NCI-H2171 treated with DMSO at 0.1 percent for 48 hours (cell line): ENCODE measurements at regions not wholly inside any gene's neighbourhood (a gene's known extent, or its start where the extent isn't known, plus 50 kb on each side); places are given as distances from the start of the nearest gene placed in this dataset.
"Not testable (repeated sequence)": the region's sequence is repeated elsewhere in the genome, so short reads cannot be mapped to it uniquely, and the experiment has no call there.

Experiments
- DNase-seq: peaks from one replicate; lab custom pipeline; 2025; lab: John Stamatoyannopoulos, UW

DNA sequence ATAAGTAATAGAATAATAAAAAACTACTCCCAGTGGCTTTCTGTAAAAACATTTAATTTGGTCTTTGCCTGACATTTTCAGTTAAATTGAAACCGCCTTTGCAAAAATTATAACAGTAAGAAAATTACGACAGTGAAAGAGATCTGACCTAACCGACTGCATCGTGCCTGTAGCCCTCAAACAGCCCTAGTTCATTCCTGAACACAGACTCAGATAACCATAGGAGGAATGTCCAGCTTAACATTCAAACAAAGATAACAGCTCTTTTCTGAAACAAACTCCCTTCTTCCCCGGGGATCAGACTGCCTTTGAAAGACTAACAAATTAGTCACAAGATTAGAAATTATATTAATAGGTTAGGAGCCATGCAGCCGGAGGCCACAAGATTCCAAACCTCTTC lies 252.5 kb upstream of the USP9Y start:
- DNase-seq = not testable (repeated sequence)

DNA sequence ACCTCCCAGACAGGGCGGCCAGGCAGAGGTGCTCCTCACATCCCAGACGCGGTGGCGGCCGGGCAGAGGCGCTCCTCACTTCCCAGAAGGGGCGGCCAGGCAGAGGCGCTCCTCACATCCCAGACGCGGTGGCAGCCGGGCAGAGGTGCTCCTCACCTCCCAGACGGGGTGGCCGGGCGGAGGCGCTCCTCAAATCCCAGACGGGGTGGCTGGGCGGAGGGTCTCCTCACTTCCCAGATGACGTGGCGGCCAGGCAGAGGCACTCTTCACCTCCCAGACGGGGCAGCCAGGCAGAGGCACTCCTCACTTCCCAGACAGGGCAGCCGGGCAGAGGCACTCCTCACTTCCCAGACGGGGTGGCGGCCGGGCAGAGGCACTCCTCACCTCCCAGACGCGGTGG lies 247.7 kb upstream of the USP9Y start:
- not testable (repeated sequence) for DNase-seq

DNA sequence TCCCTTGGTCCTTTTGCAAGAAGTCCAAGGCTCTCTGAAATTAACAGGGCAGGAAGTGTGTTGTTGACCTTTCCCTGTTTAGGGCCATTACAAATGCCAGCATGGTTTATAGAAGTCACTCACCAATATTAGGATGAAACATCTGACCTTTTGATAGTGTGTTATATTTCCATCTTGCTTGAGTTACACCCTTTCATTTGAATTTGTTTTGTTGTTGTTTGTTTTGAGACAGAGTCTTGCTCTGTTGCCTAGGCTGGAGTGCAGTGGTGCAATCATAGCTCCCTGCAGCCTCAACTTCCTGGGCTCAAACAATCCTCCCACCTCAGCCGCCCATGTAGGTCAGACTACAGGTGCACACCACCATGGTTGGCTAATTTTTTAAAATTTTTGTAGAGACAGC lies 241.1 kb upstream of the USP9Y start:
- DNase-seq = no peak

DNA sequence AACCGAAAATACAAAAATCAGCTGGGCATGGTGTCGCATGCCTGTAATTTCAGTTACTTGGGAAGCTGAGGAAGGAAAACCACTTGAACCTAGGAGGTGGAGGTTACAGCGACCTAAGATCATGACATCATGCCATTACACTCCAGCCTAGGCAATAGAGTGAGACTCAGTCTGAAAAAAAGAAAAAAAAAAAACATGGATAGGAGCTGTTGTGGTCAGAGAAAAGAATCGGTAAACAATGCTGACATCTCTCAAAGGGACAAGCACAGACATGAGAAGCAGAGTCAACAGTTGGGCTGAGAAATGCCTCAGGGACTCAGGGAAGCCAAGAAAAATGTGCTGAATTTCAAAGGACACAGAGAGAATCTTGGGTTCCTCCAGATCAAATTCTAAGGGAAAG lies 236.9 kb upstream of the USP9Y start:
- DNase-seq = no peak

DNA sequence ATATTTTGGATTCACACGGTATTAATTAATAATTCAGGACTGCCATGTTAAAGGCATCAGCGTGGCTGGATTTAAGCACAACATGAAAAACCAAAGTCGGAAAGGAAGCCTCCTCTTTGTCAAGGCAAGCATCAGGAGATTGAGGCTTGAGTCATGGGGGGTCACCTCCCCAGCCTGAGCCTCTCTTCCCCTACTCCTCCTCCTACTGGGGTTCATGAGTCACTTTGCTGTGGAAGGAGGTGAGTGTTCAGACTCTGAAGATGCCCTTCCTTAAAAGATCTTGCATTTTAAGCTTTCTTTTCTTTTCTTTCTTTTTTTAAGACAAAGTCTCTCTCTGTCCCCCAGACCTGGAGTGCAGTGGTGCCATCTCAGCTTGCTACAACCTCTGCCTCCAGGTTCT lies 235.3 kb upstream of the USP9Y start:
- DNase-seq = no peak

DNA sequence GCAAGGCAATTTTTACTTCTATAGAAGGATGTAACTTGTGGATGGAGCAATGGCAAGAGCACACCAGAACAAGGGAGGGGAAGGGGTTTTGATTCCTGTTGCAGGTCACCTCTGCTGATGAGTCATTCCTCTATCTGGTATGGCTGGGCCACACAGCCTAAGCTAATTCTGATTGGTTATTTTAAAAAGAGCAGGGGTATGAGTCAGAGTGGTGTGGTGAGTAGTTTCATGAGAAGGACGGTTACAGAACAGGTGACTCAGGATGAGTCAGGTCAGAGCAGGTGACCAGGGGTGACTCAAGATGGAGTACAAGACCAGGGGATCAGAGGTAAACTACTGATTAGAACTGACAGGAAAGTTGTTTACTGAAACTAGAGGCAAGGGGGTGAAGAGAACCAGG lies 231.9 kb upstream of the USP9Y start:
- no peak for DNase-seq

DNA sequence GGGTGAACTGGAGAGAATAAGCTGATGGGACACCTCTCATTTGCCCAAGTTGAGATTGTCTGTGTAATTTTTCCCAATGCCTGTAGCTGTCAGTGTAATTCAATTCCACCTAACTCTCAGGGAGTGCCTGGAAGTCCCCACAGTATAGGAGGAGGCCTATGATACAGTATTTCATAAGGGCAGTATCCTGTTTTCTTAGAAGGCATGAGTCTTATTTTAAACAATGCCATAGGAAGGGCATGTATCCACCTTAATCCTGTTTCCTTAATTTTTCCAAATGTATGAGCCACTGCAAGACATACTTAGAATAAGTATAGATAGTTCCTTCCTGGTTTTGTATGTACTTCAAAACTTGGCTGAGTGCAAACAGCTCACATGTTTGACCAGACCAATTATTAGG lies 226.6 kb upstream of the USP9Y start:
- no peak for DNase-seq

DNA sequence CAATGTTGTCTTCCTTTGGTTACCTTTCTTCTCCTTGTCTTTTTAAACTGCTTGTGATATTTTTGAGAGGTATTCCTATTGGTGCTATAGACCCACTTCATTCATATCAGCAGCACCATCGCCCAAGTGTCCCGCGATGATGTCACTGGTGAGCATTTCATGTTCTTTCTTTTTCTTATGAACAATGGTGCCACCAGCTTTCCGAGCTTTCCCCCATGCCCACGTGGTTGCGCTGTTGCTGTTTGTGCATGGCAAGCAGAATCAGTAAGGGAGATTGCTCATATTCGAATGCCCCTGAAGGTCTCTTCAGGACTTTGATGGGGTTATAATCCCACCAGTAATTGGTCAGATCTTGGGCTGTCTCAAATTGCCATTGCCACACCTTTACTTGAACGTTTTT lies 221.6 kb upstream of the USP9Y start:
- DNase-seq = peak; percentile 36

DNA sequence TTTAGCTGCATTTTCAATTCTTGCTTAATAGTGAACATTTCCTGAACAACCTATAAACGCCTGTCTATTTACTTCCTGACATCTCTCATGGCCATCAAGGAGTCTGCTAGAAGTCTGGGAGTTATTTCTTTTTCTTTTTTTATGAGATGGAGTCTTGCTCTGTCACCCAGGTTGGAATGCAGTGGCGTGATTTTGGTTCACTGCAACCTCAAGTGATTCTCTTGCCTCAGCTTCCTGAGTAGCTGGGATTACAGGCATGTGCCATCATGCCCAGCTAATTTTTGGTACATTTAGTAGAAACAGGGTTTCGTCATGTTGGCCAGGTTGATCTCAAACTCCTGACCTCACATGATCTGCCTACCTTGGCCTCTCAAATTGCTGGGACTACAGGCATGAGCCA lies 217.6 kb upstream of the USP9Y start:
- peak; percentile 6 for DNase-seq

DNA sequence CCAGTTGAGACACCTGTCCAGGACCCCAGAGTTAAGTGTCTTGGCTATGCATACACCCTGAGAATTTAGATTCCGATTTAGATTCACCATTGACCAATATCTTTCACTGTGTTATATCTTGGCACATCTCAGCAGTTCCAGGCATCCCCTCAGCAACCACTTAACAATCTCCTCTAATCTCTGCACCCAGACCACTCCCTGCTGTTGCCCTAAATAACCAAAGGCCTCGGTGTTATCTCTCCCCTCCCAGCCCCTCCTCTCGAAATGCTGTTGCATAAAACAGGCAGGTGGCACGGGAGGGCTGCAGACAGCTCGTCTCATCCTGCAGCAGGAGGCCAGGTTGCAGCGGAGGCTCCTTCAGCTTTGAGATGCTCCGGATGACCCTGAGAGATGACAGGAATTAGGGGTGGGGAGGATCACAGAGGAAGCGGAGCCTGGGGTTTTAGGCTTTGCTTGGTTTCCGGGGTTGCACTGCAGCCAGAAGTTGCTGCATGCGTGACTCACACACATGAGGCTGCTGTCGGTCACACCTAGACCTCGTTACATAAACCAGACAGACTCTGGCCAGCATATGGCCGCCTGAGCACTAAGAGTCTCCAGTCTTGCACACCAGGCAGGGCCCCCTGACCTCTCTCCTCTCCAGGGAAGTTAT lies 210.3 kb upstream of the USP9Y start:
- peak; percentile 14 for DNase-seq

DNA sequence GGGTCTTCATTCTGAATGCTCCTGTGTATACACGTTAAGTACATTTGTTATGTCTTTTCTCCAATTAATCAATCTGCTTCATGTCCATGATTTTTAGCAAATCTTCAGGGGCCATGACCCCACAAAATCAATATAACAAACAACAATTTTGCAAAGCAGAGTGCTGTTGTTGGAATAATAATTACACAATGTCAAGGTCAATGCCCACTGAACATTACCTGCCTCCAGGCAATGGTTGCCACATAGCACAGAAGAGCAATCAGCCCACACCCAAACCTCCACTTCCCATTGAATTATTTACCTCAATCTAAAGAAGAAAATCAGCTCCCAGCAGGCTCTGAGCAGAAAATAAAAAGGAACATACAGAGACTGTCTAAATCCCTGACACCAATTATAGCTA lies 208.8 kb upstream of the USP9Y start:
- no peak for DNase-seq

DNA sequence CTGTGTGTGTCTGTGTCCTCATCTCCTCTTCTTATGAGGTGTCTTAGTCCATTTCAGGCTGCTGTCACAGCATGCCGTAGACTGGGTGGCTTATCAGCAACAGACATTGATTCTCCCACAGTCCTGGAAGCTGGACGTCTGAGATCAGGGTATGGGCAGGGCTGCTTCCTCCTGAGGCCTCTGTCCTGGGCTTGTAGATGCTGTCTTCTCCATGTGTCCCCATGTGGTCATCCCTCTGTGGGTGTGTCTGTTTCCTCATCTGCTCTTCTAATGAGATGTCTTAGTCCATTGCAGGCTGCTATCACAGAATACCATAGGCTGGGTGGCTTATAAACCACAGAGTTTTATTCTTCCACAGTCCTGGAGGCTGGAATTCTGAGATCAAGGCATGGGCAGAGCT lies 205.0 kb upstream of the USP9Y start:
- DNase-seq = no peak

DNA sequence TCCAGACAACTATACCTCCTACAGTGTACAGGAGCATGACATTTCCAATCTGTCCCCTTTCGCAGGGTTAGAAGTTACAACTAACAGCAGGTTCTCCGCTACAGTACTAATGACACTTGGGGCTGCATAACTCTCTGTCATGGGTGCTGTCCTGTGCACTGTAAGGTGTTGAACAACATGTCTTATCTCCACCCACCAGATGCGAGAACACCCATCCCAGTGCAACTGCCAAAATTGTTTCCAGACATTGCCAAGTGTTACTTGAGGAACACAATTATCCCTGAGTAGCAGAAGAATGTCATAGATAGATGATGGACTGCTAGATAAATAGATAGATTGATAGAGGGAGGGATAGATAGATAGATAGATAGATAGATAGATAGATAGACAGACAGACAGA lies 200.9 kb upstream of the USP9Y start:
- no peak for DNase-seq

DNA sequence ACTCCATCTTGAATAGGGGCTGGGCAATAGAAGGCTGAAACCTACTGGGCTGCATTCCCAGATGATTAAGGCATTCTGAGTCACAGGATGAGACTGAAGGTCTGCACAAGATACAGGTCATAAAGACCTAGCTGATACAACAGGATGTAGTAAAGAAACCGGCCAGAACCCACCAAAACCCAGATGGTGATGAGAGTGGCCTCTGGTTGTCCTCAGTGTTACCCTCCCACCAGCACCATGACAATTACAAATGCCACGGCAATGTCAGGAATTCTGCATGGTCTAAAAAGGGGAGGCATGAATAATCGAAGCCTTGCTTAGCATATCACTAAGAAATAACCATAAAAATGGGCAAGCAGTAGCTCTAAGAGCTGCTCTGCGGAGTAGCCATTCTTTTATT lies 197.0 kb upstream of the USP9Y start:
- DNase-seq = not testable (repeated sequence)

DNA sequence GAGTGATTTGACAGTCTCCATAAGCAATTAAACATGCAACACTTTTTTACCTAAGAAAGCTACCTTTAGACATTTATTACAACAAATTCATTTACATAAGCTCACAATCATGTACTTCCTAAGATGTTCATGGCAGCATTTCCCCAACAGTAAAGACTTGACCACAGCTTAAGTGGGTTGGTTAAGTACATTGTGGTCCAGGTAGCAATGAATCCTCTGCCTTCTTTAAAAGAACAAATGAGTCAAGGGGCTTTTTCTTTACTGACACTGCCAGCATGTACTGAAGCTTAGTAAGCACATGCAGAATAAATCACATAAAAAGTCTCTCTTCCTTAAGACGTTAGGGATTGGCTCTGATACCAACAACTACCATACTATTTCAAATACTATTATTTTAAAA lies 183.7 kb upstream of the USP9Y start:
- DNase-seq = no peak

DNA sequence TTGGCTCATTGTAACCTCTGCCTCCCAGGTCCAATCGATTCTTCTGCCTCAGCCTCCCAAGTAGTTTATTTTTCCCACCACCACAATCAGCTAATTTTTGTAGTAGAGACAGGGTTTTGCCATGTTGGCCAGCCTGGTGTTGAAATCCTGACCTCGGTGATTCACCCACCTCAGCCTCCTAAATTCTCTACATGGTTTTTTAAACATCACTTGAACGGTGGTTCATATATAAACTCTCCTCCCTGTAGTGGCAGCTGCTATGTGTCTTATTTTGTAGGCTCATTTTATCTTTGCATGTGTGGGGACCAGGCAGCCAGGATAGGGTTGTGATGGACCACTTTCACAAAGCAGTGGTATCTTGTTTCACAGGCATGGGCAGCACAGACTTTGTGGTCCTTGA lies 175.8 kb upstream of the USP9Y start:
- no peak for DNase-seq

DNA sequence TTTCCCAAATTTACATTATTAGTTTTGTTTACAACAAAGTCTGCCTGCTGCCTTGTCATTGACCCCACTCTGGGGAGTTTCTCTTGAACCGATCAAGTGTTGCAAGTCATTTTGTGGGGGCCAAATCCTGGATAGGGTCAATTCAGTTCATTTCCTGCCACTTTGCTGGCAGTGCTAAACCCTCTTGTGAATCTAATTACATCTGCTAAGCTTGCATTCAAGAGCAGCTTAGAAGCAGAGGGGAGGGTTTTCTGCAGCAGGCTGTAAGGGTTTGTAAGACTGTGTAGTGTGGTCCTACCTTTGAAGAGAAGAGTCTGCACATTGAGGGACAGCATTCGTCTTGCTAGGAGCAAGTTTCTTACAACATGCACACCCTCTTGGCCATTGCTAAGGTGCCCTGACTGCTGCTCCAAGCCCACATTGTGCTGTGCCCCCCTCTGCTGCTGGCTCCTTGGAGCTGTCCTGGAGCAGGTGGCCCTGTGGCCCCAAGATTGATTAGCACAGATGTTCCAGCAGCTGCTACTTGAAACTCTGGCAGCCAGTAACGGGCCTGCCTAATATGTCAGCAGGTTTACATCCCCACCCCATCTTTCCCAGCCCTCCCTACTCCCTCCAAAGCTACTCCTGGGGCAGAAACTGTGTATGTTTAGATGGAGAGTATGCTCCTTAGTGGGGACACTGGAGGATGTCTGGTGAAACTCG lies 174.5 kb upstream of the USP9Y start:
- peak; percentile 88 for DNase-seq

DNA sequence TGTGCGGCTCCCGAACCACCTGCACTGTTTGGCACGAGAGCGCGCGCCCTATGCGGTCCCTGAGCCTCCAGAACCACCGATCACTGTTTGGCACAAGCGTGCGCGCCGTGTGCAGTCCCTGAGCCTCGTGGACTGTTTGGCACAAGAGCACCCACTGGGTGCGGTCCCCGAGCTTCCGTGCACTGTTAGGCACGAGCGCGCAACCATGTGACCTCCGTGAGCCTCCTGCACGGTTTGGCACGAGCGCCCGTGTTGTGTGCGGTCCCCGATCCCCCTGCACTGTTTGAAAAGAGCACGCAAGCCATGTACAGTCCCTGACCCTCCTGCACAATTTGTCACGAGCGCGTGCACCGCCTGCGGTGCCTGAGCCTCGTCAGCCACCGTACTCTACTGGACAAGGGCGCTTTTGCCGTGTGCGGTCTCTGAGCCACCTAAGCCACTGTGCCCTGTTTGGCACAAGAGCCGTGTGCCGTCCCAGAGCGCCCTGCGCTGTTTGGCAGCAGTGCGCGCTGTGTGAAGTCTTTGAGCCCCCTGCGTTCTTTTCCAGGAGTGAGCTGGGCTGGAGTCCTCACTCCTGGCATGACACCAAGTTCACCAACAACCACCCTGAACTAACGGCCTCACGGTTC lies 163.7 kb upstream of the USP9Y start:
- peak; percentile 21 for DNase-seq

DNA sequence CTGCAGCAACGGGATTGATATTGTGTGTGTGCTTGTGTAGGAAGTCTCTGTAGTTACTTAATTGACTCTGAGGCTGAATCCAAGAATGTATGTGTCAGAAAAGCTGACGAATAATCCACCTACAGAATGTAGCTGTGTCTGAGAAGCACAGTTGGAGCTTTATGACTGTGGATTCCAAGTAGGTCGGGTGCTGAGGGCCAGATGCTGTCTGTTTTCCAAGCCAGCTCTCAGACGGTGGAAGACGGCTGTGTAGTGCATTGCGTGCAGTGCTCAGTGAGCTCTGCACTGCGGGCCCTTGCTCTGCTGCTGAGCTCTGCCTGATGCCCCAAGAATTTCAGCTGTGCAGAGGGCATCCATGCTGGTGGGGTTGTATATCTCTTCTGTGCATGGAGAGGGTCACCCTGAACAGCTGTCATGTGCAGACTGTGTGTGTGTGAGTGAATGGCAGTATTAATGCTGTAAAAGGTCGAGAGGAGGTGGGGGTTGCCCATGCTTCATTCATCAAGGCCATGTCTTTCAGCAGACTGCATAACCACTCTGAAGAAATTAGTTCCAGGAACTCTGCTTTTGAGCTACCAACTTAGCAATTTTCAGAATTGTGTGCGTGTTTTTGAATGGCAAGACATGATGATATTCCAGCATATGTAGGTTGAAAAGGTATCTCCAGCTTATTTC lies 154.1 kb upstream of the USP9Y start:
- peak; percentile 42 for DNase-seq

DNA sequence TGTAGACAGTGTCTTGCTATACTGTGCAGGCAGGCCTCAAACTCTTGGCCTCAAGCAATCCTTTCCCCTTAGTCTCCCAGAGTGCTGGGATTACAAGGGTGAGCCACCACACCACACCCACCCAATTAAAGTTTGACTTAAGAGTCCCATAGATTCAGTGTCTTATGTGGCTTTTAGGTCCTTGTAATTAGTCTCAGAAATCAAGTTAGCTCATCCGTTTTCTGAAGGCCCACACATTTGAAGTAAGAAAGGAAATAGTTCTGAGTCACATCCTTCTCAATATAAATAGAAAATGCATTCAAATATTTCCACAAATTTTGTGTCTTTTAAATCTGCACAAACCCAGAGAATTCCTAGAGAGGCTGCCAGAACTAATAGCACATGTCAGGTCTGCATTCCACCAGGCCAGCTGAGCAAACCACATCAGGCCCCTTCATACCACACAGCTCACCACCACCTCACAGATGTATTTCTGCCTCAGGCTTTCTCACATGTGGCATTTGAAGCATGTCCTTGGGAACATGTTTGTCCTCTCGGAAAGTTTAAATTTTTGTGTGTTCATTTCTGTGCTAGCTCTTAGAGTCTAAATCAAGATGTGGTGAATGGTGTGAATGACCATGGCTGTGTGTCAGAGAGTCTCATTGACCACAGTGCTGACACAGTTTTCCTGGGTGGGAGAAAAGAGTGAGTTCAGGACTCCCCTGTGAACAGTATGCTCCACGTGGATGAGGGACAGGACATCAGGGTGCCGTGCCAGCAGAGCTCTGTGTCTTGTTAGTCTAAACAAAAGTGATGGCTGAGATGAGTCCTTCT lies 148.4 kb upstream of the USP9Y start:
- DNase-seq = no peak

DNA sequence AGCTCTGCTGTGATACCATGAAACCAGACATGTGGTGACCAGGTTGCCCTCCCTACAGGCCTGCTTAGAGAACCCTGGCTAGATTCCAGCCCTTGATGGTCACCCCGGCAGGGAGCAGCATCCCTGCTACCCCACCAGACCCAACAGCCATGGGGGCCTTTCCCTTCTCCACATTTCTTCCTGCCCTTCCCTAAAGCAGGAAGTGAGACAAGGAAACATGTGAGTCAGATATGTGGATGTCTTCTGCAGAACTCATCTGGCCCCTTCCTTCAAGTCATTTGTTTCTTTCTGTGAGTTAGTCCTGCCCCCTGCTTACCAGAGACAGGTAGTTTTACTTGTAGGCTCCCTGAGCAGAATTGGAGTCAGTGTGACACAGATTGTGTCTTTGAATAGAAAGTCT lies 147.1 kb upstream of the USP9Y start:
- no peak for DNase-seq

DNA sequence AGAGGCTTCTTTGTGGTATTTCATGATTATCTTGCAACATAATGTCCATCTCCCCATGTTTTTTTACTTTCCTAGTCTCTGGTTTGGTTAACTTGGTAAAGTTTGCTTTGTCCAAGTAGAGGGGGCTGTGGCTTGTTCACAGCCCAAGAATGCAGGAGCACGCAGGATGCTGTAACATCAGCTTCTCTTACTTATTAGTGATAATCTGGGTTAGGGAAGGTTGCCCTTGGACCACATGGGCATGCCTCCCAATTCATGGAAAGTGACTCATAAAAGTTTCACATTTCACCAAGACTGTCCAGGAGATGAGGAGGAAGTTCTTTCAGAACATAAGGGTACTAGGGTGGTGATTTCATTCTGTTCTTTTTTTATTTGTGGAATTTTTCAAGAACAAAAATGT lies 146.0 kb upstream of the USP9Y start:
- DNase-seq = no peak
